DMS153 (cell line): ENCODE measurements at regions not wholly inside any gene's neighbourhood (a gene's known extent, or its start where the extent isn't known, plus 50 kb on each side); places are given as distances from the start of the nearest gene placed in this dataset.

Experiments used
- DNase-seq: peaks from one replicate; lab custom pipeline; 2025; lab: John Stamatoyannopoulos, UW

GRCh38 chr19:31160336-31160926 is 188.8 kb downstream of the TSHZ3 start:
- DNase-seq: no peak

DNA sequence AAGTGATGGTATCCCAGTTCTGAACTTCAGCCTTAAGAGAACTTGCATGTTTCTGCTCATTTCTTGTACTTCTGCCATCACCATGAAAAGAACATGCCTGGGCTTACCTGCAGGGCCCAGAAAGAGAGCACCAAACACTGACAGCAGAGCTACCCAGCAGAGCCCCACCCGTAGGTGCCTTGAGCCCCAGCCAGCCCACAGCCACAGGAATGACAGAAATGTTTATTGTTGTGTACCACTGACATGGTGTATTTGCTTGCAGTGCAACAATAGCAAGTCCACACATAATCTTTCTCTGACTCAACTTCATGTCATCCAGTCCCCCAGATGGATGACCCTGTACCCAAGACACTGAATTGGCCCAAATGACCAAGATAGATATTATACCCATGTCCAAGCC is 195.2 kb downstream of the TSHZ3 start:
- no peak for DNase-seq

DNA sequence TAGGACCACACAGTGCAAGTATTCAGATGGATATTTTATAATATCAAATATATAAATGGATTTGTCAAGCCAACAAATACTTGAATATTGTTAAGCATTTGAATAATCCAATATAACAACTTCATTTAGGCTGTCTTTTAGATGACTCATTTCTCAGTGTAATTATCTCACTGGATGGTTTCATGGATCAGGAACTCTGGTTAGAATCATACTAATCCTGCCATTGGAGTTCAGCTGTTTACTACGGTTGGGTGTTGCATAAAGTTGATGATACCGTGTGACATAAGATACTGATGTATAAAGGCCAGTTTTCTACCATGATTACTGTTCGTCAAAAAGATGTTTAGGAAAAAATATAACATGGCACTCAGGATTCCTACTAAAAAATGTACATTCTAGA is 196.3 kb downstream of the TSHZ3 start:
- no peak for DNase-seq

DNA sequence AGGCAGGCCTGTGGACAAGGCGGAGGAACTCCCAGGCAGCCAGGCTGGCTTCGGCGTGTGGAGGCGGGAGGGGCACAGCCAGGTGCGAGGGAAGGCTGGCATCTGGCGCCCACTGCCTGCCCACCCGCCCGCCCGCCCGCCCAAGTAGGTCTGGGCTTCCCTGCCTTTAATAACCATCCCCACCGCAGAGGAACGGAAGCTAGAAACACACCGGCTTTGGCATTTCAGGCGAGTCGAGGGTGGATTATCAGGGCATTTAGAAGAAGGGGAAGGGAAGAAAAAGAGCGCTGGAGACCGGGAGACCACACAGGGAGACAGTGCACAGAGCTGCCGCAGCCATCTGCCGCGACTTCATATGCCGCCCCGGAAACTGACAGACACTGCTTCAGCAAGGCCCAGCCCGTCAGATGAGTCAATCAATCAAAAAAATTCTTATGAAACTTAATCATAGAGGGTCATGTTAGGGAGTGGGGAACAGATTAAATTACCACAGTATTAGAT is 199.7 kb downstream of the TSHZ3 start:
- no peak for DNase-seq

- DNase-seq: no peak
Measured at GRCh38 chr19:31148671-31149070, 200.6 kb downstream of the TSHZ3 start.

GRCh38 chr19:31147234-31147633 is 202.0 kb downstream of the TSHZ3 start:
- DNase-seq: no peak

GRCh38 chr19:31146546-31147183 is 202.6 kb downstream of the TSHZ3 start:
- no peak for DNase-seq

GRCh38 chr19:31146015-31146414 is 203.2 kb downstream of the TSHZ3 start:
- DNase-seq: no peak

DNA sequence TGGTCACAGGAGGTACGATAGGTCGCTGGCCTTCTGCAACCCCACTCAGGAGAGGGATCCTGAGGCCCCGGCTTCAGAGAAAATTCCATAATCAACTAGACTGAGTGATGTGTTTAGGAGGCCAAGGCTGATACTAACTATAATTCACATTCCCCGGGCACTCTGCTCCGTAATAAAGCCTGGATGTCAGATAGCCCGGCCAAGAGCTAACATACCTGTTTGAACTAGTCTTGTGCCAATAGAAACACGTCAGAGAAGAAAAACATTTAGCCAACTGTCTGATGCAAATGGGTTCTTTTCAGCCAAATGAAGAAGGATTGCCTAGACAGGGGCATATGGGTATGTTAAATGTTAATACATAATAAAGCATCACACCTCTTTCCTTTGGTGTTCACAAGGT is 204.2 kb downstream of the TSHZ3 start:
- DNase-seq: no peak

- DNase-seq: no peak
Measured at GRCh38 chr19:31144075-31144870, 205.0 kb downstream of the TSHZ3 start.

GRCh38 chr19:31141301-31141700 is 207.9 kb downstream of the TSHZ3 start:
- DNase-seq: no peak

- no peak for DNase-seq
Measured at GRCh38 chr19:31140717-31141116, 208.5 kb downstream of the TSHZ3 start.

- DNase-seq: no peak
Measured at GRCh38 chr19:31139871-31140505, 209.2 kb downstream of the TSHZ3 start.

- DNase-seq: no peak
Measured at GRCh38 chr19:31138077-31138476, 211.2 kb downstream of the TSHZ3 start.

DNA sequence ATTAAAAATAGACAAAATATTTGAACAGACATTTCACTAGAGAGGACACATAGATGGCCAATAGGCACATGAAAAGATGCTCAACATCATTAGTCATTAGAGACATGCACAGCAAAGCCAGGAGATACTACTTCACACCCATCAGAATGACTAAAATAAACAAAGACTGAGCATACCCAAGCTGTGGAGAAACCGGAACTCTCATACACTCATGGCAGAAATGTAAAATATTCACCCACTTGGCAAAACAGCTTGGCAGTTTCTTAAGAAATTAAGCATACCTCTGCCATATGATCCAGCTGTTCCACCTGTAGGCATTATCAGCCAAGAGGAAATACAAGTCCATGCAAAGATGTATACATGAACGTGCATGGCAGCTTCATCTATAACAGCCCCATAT is 213.4 kb downstream of the TSHZ3 start:
- DNase-seq: no peak

- DNase-seq: no peak
Measured at GRCh38 chr19:31132753-31133110, 216.5 kb downstream of the TSHZ3 start.

DNA sequence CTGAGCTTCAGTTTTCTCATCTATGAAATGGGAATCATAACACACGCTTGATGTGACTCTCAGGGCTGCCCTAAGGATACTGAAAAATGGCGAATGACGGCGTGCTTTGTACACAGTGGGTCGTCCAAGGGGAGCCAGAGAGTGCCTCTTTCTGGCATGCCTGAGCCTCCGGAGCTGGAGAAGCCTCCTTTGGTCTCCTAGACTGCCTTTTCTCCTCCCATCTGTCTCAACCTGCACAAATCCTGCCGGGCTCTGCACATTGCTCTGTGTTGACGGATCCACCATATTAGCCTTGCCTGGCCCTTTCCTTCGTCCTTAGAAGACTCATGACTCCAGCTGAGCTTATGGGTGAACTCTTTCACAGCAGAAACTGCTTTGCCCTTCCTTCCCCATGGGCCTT is 220.9 kb downstream of the TSHZ3 start:
- no peak for DNase-seq

DNA sequence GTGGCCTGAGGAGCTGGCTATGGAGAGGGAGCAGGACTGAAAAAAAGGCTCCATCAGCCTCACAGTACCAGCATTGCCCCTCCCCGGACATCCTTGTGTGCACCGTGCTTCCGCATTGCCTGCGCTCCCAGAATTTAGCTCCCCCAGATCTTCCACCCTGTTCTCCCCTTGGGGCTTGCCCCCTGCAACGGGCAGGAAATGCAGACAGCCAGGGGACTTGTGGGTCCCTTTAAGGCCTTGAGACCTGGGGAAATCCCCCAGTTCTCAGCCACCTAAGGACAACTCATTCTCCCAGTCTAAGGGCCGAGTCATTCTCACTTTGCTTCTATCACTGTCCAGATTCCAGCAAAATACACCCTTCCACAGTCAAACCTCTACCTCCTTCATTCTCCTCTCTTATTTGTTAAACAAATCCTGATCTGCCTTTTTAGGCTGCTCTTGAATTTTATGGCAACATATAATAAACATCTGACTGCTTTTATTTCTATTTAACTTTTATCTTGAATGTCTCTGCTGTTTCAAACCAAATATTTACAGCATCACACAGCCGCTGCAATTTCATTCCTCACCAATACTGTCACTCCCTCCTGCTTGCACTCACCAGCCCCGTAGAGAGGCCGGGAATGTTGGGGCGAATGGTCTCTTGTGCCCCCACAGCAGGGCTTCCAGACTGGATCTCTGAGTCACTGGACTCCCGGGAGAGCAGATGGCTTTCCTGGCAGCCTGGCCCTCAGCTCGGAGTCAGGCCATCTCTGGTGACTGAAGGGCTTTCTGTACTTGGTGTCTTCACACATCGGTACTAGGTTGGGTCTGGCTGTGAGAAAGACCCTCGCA is 221.9 kb downstream of the TSHZ3 start:
- no peak for DNase-seq

GRCh38 chr19:31126236-31126635 is 223.0 kb downstream of the TSHZ3 start:
- no peak for DNase-seq

- DNase-seq: no peak
Measured at GRCh38 chr19:31125071-31125470, 224.2 kb downstream of the TSHZ3 start.

GRCh38 chr19:31121501-31121900 is 227.7 kb downstream of the TSHZ3 start:
- no peak for DNase-seq

- no peak for DNase-seq
Measured at GRCh38 chr19:31120952-31121351, 228.3 kb downstream of the TSHZ3 start.
